Astrocyte of the cerebellum (primary cell): ENCODE measurements at regions not wholly inside any gene's neighbourhood (a gene's known extent, or its start where the extent isn't known, plus 50 kb on each side); places are given as distances from the start of the nearest gene placed in this dataset.

Source experiments
- DNase-seq: peaks from one replicate; pipeline ENCODE4 v3.0.0-alpha.2; 2011; ENCODE audit warnings: low read depth
- H3K4me3 ChIP-seq: 2 replicates; pipeline ENCODE4 v1.5.1; 2011; ENCODE audit warnings: mild to moderate bottlenecking, low read depth, low read length, moderate library complexity
- CTCF ChIP-seq: IDR thresholded peaks from 2 replicates; pipeline ENCODE4 v1.5.1; 2012; ENCODE audit warnings: low read length, low read depth, moderate library complexity, mild to moderate bottlenecking; ENCODE audit errors: missing control alignments
- in situ Hi-C: cut with HindIII; loops from 2 replicates; pipeline ENCODE4 v1.10.0; 2017; ENCODE audit warnings: low sequenced_read_pairs

DNA sequence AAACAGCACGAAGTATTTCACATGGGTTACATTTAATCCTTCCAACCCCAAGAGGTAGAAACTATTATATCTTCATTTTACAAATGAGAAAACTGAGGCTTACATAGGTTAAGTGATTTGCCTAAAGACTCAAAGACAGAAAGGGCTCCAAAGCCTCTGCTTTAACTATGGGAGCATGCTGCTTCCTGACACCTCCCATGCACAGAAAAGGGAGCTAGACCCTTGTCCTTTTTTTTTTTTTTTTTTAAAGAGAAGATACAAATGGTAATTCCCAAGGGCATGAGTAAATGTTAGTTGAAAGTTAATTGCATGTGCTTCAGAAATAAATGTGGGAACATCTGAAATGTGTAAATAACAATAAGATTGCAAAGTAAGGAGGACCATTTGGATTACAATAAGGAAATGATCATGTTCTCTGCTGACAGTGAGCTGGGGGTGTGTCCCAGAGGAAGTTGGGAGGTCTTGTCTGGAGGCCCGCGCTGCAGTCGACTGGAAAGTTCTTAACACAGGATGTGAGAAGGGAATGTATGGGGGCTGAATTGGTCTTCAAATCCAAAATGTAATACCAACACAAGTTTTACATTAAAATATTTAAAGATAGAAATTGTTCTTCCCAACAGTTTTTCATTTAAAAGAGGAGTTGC lies 500.3 kb downstream of the KLF12 start:
- H3K4me3 ChIP-seq = no peak overlapping the region
- in situ Hi-C loops = no loop called here
- DNase-seq = no peak
- no peak for TF ChIP-seq CTCF

DNA sequence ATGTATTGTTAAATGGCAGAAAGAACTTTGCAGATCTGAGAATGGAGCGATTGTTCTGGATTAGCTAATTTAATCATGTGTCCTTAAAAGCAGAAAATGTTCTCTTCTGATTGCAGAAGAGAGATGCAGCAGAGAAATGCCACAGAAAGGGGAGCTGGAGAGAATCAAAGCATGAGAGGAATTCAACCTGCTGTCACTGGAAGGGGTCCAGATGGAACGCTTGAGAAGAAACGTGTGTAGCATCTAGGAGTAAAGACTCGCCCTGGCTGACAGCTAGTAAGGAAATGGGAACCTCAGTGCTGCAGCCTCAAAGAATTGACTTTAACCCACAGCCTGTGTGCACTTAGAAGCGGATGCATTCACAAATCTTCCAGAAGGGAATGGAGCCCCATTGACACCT lies 502.8 kb downstream of the KLF12 start:
- in situ Hi-C loops = no loop called here
- H3K4me3 ChIP-seq = no peak overlapping the region
- TF ChIP-seq CTCF = no peak
- DNase-seq = peak; percentile 1

GRCh38 chr13:73625562-73626339 lies 508.5 kb downstream of the KLF12 start:
- in situ Hi-C loops = no loop called here
- DNase-seq = no peak
- no peak overlapping the region for H3K4me3 ChIP-seq
- TF ChIP-seq CTCF = no peak

- H3K4me3 ChIP-seq = no peak overlapping the region
- in situ Hi-C loops = no loop called here
- no peak for DNase-seq
- no peak for TF ChIP-seq CTCF
These were observed 510.9 kb downstream of the KLF12 start for GRCh38 chr13:73623281-73623680.

- in situ Hi-C loops = no loop called here
- no peak for TF ChIP-seq CTCF
- H3K4me3 ChIP-seq = no peak overlapping the region
- no peak for DNase-seq
These were observed 511.8 kb downstream of the KLF12 start for GRCh38 chr13:73622381-73622780.

- in situ Hi-C loops = no loop called here
- no peak for TF ChIP-seq CTCF
- DNase-seq = no peak
- no peak overlapping the region for H3K4me3 ChIP-seq
These were observed 515.8 kb downstream of the KLF12 start for GRCh38 chr13:73618275-73618865.
